22Rv1 (cell line): ENCODE measurements at regions not wholly inside any gene's neighbourhood (a gene's known extent, or its start where the extent isn't known, plus 50 kb on each side); places are given as distances from the start of the nearest gene placed in this dataset.

Experiments
- ZFX ChIP-seq: fragments of 450-650 bp; IDR thresholded peaks from 2 replicates; pipeline ENCODE4 v1.6.1; 2017; ENCODE audit warnings: antibody characterized with exemption, borderline replicate concordance
- TF ChIP-seq, protein P1 (sequence below): fragments of 450-650 bp; IDR thresholded peaks from 2 replicates; pipeline ENCODE4 v1.5.1; 2017; ENCODE audit warnings: mild to moderate bottlenecking

- TF ChIP-seq, protein P1, sequence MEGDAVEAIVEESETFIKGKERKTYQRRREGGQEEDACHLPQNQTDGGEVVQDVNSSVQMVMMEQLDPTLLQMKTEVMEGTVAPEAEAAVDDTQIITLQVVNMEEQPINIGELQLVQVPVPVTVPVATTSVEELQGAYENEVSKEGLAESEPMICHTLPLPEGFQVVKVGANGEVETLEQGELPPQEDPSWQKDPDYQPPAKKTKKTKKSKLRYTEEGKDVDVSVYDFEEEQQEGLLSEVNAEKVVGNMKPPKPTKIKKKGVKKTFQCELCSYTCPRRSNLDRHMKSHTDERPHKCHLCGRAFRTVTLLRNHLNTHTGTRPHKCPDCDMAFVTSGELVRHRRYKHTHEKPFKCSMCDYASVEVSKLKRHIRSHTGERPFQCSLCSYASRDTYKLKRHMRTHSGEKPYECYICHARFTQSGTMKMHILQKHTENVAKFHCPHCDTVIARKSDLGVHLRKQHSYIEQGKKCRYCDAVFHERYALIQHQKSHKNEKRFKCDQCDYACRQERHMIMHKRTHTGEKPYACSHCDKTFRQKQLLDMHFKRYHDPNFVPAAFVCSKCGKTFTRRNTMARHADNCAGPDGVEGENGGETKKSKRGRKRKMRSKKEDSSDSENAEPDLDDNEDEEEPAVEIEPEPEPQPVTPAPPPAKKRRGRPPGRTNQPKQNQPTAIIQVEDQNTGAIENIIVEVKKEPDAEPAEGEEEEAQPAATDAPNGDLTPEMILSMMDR: no peak
- TF ChIP-seq ZFX: no peak
These were observed 982.1 kb upstream of the SLC35B3 start for GRCh38 chr6:9417400-9417799.
